Inflammatory macrophage treated with lipopolysaccharide for 4 hours (primary cell): ENCODE measurements at regions not wholly inside any gene's neighbourhood (a gene's known extent, or its start where the extent isn't known, plus 50 kb on each side); places are given as distances from the start of the nearest gene placed in this dataset.
"Not testable (repeated sequence)": the region's sequence is repeated elsewhere in the genome, so short reads cannot be mapped to it uniquely, and the experiment has no call there.

Source experiments
- DNase-seq: peaks from one replicate; pipeline ENCODE4 v3.0.0-alpha.2; 2020

GRCh38 chr1:118290571-118290970 lies 105.5 kb upstream of the SPAG17 start:
- DNase-seq, result no peak

GRCh38 chr1:118290046-118290445 lies 105.0 kb upstream of the SPAG17 start:
- DNase-seq, result no peak

DNA sequence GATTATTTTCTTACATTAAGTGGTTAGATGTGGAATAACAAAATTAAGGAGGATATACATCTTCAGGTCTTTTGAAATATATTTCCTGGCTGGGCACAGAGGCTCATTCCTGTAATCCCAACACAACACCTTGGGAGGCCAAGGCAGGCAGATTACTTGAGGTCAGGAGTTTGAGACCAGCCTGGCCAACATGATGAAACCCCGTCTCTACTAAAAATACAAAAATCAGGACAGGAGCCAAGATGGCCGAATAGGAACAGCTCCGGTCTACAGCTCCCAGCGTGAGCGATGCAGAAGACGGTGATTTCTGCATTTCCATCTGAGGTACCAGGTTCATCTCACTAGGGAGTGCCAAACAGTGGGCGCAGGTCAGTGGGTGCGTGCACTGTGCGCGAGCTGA lies 95.6 kb upstream of the SPAG17 start:
- not testable (repeated sequence) for DNase-seq

DNA sequence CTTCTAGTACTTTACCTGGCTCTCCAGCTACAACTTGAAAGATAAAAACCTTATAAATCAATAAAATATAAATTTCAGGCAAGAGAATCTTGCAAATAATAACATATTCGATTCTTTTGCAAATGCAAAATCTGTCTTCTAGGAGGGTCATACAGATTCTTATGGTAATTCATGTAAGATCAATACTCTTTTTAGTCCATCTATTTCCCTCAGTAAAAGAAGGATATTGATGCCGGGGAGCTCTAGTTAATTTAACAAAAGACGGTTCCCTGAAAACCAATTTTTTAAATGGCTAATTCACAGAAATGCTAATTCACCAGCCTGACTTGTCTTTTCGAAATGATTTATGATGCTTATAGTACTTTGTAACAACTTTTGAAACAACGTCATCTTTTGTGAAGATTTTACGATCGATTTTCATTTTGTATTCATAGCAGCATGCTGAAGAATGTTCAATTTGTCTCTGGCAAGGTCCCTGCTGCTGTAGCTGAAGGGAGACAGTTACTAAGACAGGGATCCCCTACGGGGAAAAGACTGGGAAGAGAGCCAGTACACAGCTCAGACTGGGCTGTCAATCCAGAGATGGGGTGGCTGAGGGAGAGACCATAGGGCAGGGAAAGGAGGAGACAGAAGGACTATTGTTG lies 90.6 kb upstream of the SPAG17 start:
- no peak for DNase-seq

GRCh38 chr1:118272884-118273283 lies 87.9 kb upstream of the SPAG17 start:
- DNase-seq, result no peak

DNA sequence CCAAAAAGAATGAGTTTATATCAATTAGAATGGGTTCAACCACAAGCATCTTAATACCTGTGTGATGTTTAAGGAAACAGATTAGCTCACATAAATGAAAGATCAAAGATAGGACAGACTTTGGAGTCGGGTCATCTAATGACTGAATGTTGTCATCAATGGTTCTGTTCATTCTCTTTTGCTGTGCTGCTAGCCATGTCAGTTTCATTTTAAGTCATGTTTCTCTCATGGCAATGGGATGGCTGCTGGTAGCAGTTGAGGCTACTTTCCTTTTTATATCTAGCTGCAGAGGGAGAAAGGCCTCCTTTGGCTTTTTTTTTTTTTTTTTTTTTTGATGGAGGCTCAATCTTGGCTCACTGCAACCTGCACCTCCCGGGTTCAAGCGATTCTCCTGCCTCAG lies 86.9 kb upstream of the SPAG17 start:
- DNase-seq, result no peak

DNA sequence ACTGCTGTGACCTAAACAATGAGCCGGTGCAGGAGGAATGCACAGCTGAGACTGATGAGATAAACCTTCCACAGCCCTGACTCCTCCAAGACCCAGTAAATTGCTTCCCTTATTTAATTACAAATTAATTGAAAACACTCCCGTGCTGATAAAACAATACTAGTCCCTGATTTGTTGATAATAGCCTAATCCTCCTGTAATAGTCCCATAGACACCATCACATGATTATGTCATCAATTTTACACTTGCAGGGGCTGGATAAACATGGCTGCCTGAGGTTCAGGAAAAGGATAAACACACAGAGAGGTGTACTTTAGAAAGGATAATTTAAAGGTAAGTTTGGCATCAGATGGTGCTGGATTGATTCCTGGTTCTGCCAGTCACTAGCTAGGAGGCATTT lies 84.6 kb upstream of the SPAG17 start:
- no peak for DNase-seq

- DNase-seq, result no peak
Observed at GRCh38 chr1:118266436-118266835, 81.4 kb upstream of the SPAG17 start.

GRCh38 chr1:118264343-118264742 lies 79.3 kb upstream of the SPAG17 start:
- DNase-seq, result no peak

- DNase-seq, result no peak
Observed at GRCh38 chr1:118262865-118263264, 77.8 kb upstream of the SPAG17 start.

- DNase-seq, result no peak
Observed at GRCh38 chr1:118258975-118259374, 73.9 kb upstream of the SPAG17 start.

- no peak for DNase-seq
Observed at GRCh38 chr1:118257946-118258345, 72.9 kb upstream of the SPAG17 start.

- no peak for DNase-seq
Observed at GRCh38 chr1:118254491-118255425, 69.7 kb upstream of the SPAG17 start.

DNA sequence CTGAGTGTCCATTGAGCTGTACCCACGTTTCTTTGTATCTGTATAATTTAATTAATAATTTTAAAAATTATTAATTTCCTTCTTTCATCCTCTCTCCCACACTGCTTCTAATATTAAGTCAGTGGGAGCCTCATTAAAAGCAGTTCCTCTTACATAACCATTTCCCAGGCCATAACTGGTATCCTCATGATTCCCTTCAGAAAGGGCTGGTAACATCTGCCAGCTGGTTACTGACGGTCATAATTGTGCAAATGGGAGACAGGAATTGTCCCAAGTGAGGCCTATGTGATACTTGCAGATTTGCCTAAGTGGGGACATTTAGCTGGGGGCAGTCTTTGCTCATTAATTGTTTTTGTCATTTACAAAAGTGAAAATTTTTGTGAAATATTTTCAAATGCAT lies 69.0 kb upstream of the SPAG17 start:
- DNase-seq, result no peak

- no peak for DNase-seq
Observed at GRCh38 chr1:118253053-118253915, 68.3 kb upstream of the SPAG17 start.

GRCh38 chr1:118252624-118253023 lies 67.6 kb upstream of the SPAG17 start:
- no peak for DNase-seq

DNA sequence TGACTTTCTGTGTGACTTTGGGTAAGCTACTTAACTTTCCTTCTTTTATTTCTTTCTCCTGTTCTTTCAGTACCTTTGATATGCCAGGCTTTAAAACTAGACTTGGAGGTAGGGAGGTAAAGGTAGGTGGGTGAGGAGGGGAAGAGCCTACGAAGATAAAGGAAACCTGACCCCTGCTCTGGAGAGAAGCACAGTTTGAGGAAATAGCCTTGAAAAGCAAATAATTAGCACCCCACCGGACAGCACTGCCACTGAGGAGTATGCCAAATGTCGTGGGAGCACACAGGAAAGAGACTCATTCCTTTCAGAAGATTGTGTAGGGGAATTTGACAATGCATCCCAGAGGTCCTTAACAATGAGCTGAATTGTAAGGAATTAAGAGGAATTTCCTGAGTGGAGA lies 65.2 kb upstream of the SPAG17 start:
- no peak for DNase-seq

GRCh38 chr1:118249641-118250040 lies 64.6 kb upstream of the SPAG17 start:
- DNase-seq, result no peak

- no peak for DNase-seq
Observed at GRCh38 chr1:118247593-118247992, 62.6 kb upstream of the SPAG17 start.

DNA sequence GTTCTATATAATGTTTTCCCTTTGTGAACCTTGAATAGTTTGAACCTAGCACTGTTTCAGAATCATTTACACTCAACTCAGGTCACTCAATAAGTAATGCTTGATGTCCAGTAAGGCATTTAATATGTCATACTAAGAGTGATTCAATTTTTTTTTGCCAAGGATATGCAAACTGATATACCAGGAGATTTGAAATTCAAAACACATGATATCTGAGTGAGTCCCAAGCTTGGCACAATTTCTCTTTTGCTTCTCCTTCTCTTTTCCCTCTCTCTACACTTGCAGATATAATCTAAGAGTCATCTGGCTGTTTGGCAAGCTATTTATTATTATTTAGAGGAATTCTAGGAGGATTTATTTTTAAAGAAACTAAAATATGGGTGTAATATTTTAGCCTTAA lies 61.6 kb upstream of the SPAG17 start:
- DNase-seq, result no peak

DNA sequence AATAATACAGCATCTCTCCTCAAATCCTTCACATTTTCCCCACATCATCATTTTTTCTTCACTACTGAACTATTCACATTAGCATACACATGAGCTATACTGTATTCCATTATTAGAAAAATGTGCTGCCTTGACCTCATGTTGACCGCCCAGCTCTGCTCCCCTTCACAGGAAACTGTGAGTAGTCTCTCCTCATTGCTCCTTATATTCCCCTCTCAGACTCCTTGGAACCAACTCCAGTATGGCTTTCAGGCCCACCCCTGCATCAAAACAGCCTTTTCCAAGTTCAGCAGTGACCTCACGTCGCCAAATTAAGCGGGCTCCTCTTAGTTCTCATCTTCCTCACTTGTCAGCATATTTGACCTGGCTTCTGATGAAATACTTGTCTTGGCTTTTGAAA lies 59.2 kb upstream of the SPAG17 start:
- no peak for DNase-seq

GRCh38 chr1:118243269-118243668 lies 58.2 kb upstream of the SPAG17 start:
- DNase-seq, result no peak
